ENCODE measurements at regions not wholly inside any gene's neighbourhood (a gene's known extent, or its start where the extent isn't known, plus 50 kb on each side); places are given as distances from the start of the nearest gene placed in this dataset.
"Not testable (repeated sequence)": the region's sequence is repeated elsewhere in the genome, so short reads cannot be mapped to it uniquely, and the experiment has no call there.

DNA sequence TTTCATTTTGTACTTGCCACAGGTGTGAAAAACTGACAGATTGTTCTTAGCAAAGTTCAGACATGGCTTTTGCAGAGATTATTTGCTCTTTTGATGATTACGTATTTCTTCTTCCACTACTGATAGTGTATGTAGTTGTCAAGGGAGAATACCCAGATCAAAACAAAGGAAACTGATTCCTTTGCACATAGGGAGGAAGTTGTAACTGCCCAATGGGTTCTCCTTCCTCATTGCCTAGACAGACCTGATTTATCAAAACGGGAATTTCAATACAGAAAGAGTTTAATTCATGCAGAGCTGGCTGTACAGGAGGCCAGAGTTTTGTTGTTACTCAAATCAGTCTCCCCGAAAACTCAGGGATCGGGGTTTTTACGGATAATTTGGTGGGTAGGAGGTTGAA lies 214.7 kb downstream of the BCAS1 start:
- no peak for DNase-seq

DNA sequence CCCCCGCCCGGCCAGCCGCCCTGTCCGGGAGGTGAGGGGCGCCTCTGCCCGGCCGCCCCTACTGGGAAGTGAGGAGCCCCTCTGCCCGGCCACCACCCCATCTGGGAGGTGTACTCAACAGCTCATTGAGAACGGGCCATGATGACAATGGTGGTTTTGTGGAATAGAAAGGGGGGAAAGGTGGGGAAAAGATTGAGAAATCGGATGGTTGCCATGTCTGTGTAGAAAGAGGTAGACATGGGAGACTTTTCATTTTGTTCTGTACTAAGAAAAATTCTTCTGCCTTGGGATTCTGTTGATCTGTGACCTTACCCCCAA lies 215.8 kb downstream of the BCAS1 start:
- not testable (repeated sequence) for DNase-seq

DNA sequence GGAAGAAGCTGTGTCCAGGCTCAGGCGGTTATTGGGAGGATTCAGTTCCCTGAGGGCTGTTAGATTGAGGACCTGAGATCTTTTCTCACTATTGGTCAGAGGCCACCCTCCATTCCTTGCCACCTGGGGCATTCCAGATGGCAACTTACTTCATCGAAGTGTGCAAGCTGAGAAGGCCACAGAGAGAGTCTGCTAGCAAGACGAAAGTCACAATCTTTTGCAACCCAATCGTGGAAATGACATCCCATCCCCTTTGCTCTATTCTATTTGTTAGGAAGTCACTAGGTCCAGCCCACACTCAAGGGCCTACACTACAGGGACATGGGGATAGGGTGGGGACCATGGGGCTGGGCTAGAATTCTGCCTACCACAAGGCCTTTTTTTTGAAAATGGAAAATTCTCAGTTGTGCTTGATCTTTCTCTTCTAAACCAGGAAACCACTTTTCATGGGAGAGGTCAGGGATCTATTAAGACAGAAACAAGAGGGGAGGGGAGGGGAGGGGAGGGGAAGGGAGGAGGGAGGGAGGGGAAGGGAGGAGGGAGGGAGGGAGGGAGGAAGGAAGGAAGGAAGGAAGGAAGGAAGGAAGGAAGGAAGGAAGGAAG lies 217.2 kb downstream of the BCAS1 start:
- DNase-seq: no peak

DNA sequence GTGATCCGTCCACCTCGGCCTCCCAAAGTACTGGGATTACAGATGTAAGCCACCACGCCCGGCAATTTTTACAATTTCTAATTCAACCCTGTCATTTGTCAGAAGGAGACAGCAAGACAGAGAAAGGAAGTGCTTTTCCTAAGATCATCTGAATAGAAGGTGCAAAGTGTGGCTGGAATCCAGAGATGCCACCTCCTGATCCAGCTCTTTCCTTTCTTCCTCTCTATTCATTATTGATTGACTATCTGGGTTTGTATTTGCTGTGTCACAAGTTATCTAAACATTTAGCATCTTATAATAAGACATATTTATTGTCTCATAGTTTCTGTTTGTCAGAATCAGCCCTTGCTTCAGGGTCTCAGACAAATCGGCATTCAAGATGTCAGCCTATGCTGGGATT lies 217.7 kb downstream of the BCAS1 start:
- no peak for DNase-seq

DNA sequence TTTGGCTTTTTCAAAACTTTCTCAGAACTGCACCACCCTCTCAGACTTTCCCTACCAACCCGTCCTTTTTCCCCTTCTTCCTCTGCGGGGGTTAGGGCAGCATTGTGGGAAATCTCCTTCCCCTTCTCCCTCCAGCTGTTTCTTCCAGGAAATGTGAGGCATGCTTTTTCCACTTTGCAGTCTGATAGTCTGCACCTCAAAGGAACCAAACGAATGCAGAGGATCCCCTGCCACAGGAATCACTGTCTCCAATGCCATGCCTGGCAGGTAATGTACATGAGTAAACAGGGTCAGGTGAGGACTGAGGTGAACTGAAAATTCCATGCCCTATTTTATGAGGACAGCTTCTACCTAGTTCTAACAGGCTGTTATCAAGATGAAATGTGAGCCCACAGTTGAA lies 218.4 kb downstream of the BCAS1 start:
- DNase-seq: no peak

DNA sequence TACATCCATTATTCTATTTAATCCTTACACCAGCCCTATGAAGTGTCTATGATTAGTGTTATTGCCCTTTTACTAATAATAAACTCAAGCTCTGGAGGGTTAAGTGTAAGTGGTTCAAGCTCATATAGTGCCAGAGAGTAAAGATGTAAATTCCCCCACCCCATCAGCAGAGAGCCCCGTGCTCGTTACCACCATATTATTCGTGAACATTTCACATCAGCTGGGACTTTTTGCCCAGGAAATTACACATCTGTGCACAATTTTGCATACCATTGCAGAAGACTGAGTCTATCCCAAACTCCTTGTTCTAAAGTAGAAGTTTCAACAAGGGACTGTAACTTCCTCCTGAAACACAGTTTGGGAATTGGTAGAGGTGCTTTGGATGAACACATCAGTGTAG lies 220.1 kb downstream of the BCAS1 start:
- DNase-seq: no peak

DNA sequence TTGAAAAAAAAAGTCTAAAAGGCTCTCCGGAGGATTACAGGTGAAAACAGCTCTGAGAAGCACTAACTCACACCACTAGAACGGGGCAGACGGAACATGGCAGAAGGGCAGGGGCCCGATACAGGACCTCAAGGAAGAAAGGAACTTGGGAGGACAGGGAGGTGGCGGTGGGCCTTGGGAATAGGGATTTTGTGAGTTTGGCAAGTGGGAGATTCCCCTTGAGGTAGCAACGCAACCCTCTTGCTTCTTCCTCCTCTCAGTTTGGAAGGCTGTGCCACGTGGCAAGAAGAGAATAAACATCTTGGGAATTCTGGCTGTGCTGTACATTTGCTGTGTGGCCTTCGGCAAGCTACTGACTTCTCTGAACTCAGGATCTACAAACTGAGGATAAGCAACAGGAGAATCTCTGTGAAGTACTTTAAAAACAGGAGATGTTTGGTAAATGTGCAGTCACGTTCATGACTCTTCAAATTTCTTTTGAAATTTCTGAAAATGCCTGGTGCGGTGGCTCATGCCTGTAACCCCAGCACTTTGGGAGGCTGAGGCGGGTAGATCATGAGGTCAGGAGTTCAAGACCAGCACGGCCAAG lies 220.8 kb downstream of the BCAS1 start:
- DNase-seq: no peak

DNA sequence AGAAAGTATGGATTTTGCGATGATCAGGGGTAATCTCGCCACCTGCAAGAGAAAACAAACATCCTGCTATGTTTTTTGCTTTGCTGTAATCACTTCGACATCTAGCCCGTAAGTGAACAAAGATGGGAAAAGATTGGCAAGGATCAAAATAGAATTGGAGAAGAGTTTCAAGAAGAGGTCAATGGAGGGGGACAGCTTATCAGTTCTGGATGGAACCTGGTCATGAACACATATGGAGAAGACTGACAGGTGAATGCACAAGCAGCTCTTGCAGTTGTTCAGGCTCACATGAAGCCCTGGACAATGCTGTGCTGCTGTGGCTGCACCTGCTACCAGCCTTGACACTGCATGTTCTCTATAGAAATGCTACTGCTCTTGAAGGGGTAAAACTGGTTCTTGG lies 222.1 kb downstream of the BCAS1 start:
- DNase-seq: no peak

DNA sequence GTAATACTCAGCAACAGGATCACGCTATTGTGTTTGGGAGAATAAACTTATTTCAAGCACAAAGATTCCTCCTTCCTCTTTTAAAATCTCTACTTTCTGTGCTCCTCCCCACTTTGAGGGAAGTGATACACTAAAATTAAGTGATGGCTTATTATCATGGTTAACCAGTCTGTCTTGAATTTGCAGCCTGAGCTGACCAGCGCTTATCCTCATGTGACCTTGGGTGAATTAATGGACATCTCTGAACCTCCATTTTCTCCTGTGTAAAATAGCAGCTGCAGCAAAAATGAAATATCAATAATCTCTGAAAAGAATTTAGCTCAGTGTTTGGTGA lies 222.6 kb downstream of the BCAS1 start:
- peak; percentile 22 to 48 for DNase-seq

DNA sequence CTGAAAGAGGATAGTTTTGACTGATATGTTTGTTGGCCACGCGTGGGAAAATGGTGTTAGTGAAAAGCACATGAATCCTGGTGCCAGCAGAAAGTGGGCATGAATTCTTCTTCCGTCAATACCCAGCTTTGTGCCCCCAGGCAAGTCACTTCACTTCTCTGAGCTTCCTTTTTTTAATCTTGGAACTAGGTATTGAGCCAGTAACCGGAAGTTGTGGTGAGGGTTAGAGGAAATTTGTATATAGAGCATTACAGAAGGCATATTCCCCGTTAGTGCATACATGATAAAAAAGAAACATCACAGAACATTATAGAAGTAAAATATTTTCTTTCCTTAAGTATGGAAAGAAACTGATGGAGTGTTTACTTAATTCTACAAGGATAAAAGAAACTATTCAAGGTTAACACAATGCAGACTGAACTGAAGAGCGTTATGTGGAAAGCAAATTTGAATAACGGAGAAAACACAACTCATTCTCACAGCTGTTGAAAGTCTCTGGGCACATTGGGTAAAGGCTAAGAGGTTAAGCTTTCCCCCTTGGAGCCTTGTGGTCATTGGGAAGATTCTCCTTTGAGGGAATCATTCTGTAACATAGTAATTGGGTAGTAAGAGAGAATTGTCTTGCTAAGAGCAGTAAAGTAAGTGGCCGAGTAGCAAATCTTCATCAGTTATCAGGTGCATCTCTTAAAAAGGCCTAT lies 223.1 kb downstream of the BCAS1 start:
- peak; percentile 84 to 92 for DNase-seq

DNA sequence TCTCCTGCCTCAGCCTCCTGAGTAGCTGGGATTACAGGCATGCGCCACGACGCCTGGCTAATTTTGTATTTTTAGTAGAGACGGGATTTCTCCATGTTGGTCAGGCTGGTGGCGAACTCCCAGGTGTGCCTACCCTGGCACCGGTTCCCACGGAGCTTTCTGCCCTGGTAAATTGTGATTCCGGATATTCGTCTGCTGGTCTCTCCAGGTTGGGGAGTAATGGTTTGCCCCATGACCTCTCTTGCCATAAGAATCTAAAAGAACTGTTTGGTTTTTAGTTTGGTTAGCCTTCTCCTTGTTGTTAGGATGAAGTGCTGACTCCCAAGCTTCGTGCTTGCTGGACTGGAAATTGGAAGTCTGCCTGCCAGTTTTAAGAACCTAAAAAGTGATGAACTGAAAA lies 223.8 kb downstream of the BCAS1 start:
- DNase-seq: no peak

DNA sequence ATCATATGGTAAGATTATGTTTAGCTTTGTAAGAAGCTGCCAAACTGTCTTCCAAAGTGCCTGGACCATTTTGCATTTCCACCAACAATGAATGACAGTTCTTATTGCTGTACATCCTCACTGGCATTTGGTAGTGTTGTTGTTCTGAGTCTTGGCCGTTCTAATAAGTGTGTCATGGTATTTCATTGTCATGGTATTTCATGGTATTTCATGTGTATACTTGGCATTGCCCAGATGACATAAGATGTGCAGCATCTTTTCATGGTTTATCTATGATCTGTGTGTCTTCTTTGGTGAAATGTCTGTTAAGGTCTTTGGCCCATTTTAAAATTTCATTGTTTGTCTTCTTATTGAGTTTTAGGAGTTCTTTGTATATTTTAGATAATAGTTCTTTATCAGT lies 224.4 kb downstream of the BCAS1 start:
- DNase-seq: no peak

DNA sequence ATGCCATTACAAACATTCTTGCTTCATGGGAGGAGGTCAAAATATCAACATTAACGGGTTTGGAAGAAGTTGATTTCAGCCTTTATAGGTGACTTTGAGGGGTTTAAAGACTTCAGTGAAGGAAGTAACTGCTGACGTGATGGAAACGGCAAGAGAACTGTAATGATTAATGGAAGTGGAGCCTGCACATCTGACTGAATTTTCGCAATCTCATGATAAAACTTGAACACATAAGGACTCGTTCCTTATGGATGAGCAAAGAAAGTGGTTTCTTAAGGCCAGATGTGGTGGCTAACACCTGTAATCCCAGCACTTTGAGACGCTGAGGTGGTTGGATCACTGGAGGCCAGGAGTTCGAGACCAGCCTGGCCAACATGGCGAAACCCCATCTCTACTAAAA lies 226.1 kb downstream of the BCAS1 start:
- DNase-seq: no peak

DNA sequence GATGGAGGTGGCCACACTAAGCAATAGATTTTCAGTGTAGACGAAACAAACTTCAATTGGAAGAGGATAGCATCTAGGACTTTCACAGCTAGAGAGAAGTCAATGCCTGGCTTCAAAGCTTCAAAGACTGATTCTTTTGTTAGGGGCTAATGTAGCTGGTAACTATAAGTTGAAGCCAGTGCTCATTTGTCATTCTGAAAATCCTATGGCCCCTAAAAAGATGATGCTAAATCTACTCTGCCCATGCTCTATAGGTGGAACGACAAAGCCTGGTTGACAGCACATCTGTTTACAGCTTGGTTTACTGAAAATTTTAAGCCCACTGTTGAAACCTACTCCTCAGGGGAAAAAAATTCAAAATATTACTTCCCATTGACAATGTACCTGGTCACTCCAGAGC lies 226.7 kb downstream of the BCAS1 start:
- no peak for DNase-seq

DNA sequence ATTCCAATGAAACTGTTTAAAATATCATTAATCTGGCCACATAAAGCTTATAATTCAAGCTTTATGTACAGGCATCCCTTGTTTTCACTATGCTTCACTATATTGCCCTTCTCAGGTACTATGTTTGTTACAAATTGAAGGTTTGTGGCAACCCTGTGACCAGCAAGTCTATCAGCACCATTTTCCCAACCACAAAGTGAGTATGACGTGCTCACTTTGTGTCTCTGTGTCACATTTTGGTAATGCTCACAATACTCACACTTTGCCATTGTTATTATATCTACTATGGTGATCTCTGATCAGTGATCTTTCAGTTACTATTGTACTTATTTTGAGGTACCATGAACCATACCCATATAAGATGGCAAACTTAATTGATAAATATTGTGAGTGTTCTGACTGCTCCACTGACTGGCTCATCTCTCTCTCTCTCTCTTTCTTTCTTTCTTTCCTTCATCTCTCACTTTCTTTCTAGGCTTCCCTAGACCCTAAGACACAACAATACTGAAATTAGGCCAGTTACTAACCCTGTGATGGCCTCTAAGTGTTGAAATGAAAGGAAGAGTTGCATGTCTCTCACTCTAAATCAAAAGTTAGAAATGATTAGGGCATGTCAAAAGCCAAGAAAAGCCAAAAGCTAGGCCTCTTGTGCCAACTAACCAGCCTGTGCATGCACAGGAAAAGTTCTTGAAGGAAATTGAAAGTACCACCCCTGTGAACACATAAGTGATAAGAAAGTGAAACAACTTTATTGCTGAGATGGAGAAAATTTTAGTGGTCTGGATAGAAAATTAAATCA lies 227.9 kb downstream of the BCAS1 start:
- no peak for DNase-seq

DNA sequence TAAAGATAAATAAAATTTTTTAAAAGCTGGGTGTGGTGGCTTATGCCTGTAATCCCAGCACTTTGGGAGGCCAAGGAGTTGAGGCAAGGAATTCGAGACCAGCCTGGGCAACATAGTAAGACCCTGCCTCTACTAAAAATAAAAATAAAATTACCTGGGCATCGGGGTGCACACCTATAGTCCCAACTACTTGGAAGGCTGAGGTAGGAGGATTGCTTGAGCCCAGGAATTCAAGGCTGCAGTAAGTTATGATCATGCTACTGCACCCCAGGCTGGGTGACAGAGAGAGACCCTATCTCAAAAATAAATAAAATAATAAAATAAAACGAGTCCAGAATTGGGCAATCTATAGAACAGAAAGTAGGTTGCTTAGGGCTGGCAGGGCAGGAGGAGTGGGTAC lies 228.7 kb downstream of the BCAS1 start:
- no peak for DNase-seq

DNA sequence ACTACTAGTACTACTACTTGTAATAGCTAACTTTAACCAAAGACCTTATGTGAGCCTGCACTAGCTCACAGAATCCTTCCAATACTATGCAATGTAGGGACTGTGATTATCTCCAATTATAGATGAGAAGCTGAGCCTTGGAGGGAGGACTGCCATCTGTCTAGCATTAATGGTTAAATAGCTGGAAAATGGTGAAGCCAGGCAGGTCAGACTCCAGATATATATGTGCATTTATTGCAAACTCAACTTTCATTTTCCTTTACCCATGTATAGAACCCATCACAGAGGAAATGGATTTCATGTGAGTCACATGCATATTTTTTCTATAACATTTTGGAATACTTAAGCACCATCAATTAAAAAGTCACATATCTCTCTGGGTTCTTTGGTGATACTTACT lies 229.9 kb downstream of the BCAS1 start:
- DNase-seq: no peak

DNA sequence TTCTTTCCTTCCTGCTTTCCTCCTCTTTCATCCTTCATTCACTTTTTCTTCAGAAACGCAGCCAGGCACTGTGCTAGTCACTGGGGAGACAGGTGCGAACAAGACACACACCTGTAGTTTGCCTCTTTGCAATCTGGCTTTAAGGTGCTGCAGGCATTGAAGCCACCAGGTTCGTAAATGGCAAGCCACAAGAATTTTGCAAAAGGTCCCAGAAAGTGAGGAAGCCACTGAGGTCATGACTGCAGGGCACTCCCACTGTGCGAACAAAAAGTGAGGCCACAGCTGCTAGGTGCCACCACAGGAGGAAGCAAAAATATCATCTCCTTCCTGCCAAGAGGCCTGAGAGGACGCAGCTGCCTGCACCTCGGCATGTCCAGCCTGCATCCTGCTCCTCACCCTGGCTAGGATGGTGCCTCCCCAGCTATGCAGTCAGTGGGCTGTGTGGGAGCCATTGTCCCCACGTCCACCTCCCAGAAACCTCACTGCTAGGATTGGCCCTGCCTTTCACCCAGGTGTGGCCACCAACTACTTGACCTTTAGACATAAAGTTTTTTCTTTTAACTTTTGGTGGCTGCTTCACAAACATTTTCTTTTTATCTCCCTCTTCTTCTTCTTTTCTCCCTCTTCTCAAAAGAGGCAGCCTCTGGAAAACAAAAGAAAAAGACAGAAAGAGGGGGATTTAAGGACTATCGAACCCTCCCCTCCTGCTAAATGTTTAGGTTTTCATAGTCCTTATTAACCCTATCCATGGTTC lies 230.8 kb downstream of the BCAS1 start:
- peak; percentile 87 to 90 for DNase-seq

DNA sequence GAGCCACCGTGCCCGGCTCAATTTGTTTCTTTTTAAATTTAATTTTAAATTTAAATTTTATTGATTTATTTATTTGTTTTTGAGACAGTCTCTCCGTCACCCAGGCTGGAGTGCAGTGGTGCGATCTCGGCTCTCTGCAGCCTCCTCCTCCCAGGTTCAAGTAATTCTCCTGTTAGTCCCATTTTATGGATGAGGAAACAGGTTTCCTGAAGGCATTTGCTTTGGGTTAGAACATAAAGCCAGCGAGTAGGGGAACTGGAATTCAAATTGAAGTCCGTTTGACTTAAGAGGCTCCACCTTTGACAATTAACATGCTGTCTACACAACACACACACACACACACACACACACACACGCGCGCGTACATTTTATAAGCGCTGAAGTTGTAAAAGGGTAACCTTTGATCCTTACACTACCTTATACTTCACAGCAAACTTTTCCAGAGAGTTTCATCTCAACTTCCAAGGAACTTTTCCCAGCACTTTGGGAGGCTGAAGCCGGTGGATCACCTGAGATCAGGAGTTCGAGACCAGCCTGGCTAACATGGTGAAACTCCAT lies 232.0 kb downstream of the BCAS1 start:
- DNase-seq: no peak

DNA sequence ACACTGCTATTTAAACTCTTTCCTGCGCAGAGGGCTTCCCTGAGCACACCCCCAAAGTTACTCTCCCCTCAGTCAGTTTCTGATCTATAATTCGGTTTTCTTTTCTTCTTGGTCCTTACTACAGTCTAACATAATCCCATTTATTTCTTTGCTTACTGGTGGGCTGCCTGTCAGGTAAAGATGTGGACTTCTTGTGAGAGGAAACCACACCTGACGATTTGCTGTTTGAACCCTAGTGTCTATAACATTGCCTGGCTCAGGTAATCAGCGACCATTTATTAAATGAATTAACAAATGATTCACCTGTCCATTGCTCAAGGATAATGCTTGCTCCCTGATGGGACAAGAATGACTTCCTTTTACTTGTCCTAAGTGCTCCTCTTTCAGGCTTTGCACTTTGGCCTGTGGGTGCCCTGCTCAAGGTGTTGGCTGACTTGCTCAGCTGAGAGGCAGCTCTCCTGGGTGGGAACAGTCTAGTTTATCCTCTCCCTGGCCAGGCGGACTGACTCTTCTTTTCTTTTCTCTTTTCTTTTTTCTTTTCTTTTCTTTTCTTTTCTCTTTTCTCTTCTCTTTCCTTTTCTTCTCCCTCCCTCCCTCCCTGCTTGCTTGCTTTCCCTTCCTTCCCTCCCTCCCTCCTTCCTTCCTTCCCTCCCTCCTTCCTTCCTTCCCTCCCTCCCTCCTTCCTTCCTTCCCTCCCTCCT lies 233.1 kb downstream of the BCAS1 start:
- DNase-seq: no peak

DNA sequence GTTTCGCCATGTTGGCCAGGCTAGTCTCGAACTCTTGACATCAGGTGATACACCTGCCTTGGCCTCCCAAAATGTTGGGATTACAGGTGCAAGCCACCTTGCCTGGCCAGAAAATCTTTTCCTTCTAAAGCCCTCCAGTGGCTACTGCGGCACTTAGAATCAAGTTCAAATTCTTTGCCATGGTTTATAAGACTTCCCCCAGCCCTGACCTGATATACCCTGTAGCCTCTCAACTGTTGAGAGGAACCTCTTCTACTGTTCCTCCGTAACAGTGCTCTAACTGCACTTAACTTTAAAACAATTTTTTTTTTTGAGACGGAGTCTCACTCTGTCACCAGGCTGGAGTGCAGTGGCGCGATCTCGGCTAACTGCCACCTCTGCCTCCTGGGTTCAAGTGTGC lies 235.6 kb downstream of the BCAS1 start:
- DNase-seq: no peak

DNA sequence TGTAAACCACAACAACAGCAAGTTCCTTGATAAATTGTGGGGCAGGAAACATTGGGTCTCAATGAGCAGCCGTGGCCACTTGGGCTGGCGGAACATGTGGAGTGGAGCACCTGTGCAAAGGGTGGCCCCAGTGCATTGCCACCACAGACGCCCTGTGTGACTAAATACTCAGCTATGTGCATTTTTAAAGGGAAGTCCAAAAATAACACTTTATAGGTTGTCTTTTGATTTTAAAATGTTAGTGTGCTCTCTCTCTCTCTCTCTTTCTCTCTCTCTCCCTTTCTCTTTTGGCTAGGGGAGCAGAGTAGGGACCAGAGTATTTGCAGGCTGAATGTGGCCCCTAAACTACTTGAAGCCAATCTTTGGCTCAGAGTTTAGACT lies 236.3 kb downstream of the BCAS1 start:
- peak in 1 of 2 experiments; percentile 37 for DNase-seq
